Adrenal gland (tissue), 5 donors: ENCODE measurements at regions not wholly inside any gene's neighbourhood (a gene's known extent, or its start where the extent isn't known, plus 50 kb on each side); places are given as distances from the start of the nearest gene placed in this dataset.

Experiments
- CTCF ChIP-seq, 6 experiments: fragments of 450-650 bp in 4 of 6; fragments of 200-600 bp in 2 of 6; sonication (generic) in 1 of 6; IDR thresholded peaks; 1 replicate in 5 of 6; 2 replicates in 1 of 6; pipeline versions ENCODE4 v1.5.1 to v1.8.0; 2016 to 2021; ENCODE audit warnings: antibody characterized with exemption in 6 of 6, mild to moderate bottlenecking in 2 of 6, moderate library complexity in 1 of 6
- POLR2A ChIP-seq, 2 donors: fragments of 450-650 bp; IDR thresholded peaks; one replicate each; pipeline ENCODE4 v1.6.1; 2017; ENCODE audit warnings: antibody characterized with exemption in 2 of 2, mild to moderate bottlenecking in 2 of 2, moderate library complexity in 1 of 2
- donor health status: DM: no; HTN: no; CAD: no.

GRCh38 chr10:18735711-18736110 is 76.5 kb downstream of the ARL5B start:
- TF ChIP-seq CTCF (IDR thresholded peaks at IDR 0.05): no peak
- TF ChIP-seq POLR2A (IDR thresholded peaks at IDR 0.05): no peak
